ENCODE measurements at regions not wholly inside any gene's neighbourhood (a gene's known extent, or its start where the extent isn't known, plus 50 kb on each side); places are given as distances from the start of the nearest gene placed in this dataset.

- TF ChIP-seq CTCF (IDR thresholded peaks at IDR 0.05; ENCODE audit: insufficient read depth, missing control alignments) = no peak
- no peak for FAIRE-seq
- no peak for DNase-seq (ENCODE audit: insufficient read length, low spot score)
Observed at GRCh38 chr13:83975655-83976165, 93.4 kb upstream of the SLITRK1 start.

DNA sequence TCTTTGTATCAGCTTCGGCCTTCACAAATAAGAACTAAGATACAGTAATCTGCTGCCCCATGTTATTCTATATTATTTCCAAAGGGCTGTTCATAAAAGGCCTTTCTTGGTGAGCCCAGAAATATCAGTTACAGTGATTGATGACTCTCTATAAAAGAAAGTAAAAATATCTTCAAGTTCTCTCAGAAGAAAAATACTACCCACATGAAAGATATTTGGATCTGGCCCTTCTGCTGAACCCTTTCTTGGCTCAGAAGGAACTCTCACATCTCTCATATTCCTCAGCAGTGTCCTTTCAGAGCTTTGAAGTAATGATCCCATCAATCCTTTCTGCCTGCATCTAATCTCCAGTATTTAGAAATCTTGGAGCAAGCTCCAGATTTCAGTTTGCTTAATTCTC, 76.3 kb upstream of the SLITRK1 start:
- FAIRE-seq (no peak), DNase-seq (ENCODE audit: insufficient read length, low spot score) (no peak)
- no peak for TF ChIP-seq CTCF (IDR thresholded peaks at IDR 0.05; ENCODE audit: insufficient read depth, missing control alignments)

DNA sequence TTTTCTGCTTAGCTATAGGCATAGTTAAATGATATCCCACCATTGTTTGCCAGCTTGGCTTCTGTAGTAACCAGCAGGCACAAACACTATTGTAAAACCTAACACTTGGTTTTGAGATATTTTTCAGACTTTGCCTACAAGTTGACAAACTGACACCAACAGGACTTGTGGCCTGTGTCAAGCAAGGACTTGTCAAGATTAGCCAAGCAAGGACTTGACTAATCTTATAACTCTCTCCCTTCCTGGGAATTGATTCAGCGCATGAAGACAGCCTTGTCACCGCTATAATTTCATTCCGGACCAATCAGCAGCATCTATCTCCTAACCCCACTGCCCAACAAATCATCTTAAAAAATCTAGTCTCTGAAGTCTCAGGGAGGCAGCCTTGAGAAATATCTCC, 72.7 kb upstream of the SLITRK1 start:
- no peak for DNase-seq (ENCODE audit: insufficient read length, low spot score)
- TF ChIP-seq CTCF (IDR thresholded peaks at IDR 0.05; ENCODE audit: insufficient read depth, missing control alignments) = no peak
- FAIRE-seq = no peak

GRCh38 chr13:83953916-83954315, 71.6 kb upstream of the SLITRK1 start:
- no peak for TF ChIP-seq CTCF (IDR thresholded peaks at IDR 0.05; ENCODE audit: insufficient read depth, missing control alignments)
- FAIRE-seq (no peak), DNase-seq (ENCODE audit: insufficient read length, low spot score) (no peak)

DNA sequence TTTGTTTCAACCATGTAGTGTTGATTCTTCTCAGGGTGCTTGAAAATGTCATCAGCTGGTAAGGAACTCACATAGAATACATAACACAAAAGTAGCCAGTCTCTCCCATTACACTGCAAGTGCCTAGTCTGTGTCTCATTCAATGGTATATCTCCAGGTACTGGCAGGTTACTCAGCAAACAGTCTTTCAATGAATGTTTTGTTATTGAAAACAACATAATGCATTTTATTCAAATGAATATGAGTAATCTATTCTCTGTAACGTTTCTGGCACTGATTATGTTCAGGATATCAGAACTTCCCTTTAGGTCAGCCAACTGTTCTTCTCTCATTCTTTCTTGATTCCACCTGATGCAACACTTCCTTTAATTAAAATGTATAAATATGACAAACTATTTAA, 68.0 kb upstream of the SLITRK1 start:
- no peak for FAIRE-seq
- no peak for TF ChIP-seq CTCF (IDR thresholded peaks at IDR 0.05; ENCODE audit: insufficient read depth, missing control alignments)

DNA sequence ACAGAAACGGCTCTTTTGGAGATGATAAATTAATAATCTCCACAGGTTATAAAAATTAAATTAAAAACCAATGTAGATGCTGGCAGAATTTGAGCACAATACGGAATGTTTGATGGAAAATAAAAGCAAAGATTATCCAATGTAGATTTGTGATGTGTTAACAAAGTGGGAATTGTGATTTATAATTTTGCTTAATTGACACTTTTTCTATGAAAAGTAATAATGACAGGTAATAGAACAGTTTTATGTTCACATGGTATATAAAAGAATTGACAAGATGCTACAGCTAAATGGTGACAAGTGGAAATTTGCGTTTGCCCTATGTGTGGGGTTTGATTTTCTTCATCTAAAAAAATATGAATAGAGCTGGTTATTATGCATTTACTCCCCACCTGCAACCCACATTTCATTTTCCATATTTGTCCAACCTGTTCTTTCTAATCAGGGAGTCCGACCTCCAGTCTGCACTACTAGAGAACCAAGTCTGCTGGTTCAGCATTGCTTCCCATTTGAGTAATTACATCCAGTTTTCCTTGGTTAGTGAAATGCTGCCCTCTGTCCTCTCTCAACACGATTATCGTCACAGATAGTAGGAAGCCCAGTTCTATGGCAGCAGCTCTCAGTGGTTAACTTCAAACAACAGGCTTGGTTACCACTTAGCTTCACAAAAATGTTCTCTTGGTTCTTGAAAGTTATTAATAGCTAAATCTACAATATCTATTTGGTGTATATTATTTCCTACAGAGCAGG, 61.4 kb upstream of the SLITRK1 start:
- peak; percentile 25 for FAIRE-seq
- DNase-seq (ENCODE audit: insufficient read length, low spot score) = no peak
- peak; percentile 20 for TF ChIP-seq CTCF (IDR thresholded peaks at IDR 0.05; ENCODE audit: insufficient read depth, missing control alignments)

More for the DNA sequence above, 68.0 kb upstream of the SLITRK1 start:
- DNase-seq (ENCODE audit: insufficient read length, low spot score) = no peak

DNA sequence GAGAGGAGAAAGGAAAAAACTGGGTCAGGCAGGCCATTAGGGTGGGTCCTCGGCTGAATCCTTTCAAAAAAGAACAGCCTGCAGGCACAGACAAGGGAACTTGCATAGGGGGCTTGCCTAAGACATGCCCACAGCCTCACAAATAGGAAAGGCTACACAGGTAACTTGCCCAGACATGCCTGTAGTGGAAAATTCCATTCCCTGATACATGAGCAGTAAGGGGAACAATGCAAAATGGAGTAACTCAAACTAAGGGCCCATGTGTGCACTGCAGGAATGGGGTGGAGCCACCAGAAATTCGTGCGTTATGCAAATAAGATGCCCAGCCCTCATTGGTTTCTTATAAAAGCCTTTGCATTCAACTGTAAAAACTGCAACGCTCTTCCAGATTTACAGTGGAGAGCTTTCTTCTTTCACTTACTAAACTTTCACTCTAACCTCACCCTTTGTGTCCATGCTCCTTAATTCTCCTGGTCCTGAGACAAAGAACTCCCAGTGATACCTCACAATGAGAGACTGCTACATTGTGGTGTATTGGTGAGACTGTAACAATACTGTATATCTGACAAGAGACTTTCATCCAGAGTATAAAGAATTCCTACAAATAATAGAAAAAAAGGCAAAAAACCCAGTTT, 59.5 kb upstream of the SLITRK1 start:
- TF ChIP-seq CTCF (IDR thresholded peaks at IDR 0.05; ENCODE audit: insufficient read depth, missing control alignments) = no peak
- no peak for FAIRE-seq
- DNase-seq (ENCODE audit: insufficient read length, low spot score) = no peak
